Kasumi-1 (cell line): ENCODE measurements at regions not wholly inside any gene's neighbourhood (a gene's known extent, or its start where the extent isn't known, plus 50 kb on each side); places are given as distances from the start of the nearest gene placed in this dataset.

ENCODE experiments used
- DNase-seq, 2 experiments: peaks; one replicate each; lab custom pipeline; 2025; lab: John Stamatoyannopoulos, UW

DNA sequence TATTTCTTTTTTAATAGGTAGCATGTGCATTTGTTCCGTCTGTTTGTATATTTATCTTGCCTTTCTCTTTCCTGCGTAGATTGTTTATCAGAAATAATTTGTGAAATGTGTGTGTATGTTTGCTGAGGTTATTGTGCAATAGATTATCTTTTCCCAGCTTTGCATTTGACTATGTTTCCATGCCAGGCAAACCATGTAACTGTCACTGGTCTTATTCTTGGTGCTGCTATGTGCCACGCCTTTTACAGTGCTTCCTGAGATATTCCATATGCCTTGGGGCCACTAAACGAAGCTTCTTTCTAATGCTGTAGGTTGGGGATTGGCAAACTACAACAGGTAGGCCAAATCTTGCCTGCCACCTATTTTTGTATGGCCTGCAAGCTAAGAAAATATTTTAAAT is 598.8 kb downstream of the PLPP3 start:
- no peak for DNase-seq

DNA sequence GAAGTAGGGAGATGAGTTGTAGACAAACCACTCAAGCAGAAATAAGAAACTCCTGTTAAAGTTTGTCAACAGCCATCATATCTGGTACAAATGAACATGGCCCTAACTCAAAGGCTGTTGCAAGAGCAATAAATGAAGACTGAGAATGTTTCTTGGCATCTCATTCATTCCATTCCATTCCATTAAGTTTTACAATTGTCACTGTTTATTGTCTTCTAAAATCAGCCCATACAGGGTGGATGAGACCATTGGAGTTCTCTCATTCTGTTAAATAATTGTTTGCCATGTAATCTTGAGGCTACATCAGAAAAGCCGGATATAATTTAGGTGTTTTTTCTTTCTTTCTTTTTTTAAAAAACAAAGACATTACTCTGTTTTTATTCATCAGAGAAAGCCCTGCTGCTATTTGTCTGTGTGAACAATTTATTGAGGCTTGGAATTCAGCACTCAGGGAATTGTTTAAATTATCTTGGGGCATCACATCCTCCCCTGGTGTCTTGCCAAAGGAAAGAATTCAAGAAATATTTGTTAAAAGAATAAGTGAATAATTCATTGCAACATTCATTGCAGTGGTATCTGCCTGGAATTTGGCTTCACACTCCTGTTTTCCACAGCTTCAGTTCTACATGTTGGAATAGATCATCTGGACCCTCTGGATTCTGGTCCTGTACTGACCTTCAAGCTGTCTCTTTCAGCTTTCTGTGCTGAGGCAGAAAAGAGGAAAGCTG is 604.5 kb downstream of the PLPP3 start:
- no peak for DNase-seq

DNA sequence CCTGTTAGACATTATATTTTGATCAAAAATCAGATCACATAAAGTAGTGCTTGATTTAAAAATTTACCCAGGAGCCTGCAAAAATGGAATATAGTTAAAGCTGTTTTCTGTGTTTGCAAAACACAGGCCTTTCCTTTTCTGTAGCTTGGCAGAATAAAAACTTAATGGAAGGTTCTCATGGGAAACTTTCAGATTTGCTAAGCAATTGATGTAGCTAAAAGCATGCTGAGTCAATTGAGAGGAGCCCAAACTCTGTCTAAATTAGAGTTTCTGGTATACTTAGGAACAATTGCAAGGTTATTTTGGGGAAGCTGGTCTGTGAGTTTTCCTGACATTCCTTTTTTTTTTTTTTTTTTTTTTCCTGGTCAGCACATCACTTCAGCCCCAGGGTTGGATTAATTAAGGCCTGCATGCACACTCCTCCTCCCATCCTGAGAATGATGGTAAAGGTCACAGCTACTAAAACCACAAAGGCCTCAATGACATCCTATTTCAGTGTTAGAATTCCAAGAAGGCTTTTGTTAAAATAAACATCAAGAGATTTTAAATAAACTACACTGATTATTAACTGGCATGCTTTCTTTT is 608.7 kb downstream of the PLPP3 start:
- no peak for DNase-seq

DNA sequence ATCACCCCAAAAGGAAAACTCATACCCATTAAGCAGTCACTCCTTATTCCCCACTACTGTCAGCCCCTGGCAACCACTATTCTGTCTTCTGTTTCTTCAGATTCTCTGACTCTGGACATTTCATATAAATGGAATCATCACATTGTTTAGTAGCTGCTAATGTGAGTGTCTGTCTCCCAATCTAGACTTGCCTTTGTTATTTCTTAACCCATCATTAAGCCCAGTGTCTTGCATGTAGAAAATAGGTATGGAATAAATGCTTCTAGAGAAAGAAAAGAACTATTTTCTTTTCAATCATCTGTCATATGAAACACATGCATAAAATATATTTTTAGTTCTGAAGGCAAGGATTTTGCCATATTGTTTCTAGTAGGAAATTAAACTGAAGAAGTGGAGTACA is 610.0 kb downstream of the PLPP3 start:
- no peak for DNase-seq

GRCh38 chr1:55968661-55969060 is 610.7 kb downstream of the PLPP3 start:
- no peak for DNase-seq

- DNase-seq: no peak
Observed at GRCh38 chr1:55965981-55966461, 613.3 kb downstream of the PLPP3 start.

GRCh38 chr1:55962472-55962871 is 616.9 kb downstream of the PLPP3 start:
- no peak for DNase-seq

DNA sequence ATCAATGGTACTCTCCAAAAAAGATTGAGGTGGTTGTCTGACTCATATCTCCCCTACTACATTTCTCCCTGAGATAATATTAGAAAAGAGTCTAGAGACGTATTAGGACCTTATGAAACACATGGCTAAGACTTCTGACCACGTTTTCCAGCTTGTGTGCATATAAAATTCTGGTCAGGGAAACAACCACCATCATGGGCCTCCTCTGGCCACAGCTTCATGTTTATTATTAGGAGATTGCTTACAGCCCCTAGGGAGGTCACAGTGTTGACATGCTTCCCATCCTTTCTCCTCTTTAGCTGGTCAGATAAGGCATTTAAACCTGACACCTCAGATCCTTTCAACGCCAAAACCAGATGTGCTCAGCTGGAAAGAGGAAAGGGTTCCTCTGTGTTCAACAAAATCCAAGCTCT is 620.2 kb downstream of the PLPP3 start:
- DNase-seq: no peak

DNA sequence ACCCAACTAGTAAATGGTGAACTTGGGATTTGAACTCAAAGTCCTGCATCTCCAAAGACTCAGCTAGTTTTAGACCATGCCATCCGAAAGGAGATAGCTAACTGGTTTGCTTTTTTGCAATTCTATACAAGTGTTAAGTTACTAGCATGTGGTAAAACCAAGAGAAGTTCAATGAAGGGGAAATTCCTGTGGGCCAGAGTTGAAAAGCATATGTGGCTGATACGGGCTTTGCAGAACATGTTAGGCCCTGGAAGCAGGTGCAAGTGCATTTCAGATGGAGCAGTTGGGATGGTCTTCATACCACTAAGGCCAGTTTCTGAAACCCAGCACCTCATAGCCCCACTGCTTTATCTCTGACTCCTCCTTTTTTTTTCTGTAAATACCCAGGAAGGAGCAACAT is 620.9 kb downstream of the PLPP3 start:
- DNase-seq: no peak

- no peak for DNase-seq
Observed at GRCh38 chr1:55957276-55957675, 622.1 kb downstream of the PLPP3 start.

GRCh38 chr1:55955016-55955621 is 624.2 kb downstream of the PLPP3 start:
- no peak for DNase-seq

- no peak for DNase-seq
Observed at GRCh38 chr1:55951291-55951690, 628.1 kb downstream of the PLPP3 start.

- DNase-seq: no peak
Observed at GRCh38 chr1:55947446-55947845, 631.9 kb downstream of the PLPP3 start.

DNA sequence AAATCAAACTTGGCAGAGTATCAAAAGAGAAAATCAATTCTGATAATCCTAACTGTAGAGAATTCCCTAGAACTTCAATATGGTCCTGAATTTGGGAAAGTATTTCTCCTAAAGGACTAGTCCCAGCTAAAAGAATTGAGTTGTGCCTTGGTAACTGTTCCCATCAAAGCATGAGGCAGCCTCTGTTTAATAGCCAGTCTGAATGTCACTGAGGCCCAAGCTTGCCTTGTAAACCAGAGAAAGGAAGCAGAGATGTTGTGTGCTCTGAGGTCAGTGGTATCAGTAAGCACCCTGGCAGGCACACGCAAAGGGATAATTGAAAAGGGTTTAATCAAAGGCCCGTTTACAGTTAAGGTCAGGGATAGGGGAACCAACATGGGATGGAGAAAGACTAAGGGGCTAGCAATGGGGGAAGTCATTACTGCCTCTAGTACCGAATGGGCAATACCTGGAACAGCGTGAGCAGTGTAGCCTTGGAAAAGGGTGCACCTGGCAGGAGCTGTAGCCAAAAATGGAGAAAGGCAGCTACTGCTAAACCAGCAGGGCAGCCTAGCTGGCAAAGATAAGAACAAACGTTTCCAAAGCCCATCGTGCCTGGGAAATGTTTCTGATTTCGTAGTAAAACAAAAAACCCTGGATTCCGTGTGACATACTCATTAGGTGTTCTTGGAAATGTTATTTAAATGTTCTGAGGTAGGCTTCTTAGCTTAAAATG is 635.5 kb downstream of the PLPP3 start:
- DNase-seq: no peak

GRCh38 chr1:55943012-55943411 is 636.4 kb downstream of the PLPP3 start:
- no peak for DNase-seq

GRCh38 chr1:55939866-55940265 is 639.5 kb downstream of the PLPP3 start:
- DNase-seq: no peak

- DNase-seq: no peak
Observed at GRCh38 chr1:55938861-55939260, 640.5 kb downstream of the PLPP3 start.

DNA sequence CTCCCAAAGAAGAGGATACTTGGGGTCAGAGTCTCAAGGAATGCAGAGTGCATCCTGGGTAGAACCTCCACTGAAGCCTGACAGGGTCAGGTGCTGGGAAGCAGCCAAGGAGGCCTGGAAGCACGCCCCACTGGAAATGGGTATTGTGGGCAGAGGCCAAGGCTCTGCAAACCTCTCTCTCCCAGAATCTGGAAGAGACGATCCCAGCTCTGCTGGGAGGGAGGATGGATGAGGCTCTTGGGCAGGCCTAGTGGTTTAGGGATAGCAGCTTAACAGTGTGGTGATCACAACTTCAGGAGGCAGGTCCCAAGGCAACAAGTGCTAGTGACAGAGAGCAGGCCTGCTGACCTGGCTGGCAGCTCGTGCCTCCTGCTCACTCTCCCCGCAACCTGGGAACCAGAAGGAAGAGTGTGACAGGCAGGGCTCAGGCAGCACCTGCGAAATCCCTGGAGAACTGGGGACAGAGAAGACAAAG is 641.0 kb downstream of the PLPP3 start:
- DNase-seq: no peak

DNA sequence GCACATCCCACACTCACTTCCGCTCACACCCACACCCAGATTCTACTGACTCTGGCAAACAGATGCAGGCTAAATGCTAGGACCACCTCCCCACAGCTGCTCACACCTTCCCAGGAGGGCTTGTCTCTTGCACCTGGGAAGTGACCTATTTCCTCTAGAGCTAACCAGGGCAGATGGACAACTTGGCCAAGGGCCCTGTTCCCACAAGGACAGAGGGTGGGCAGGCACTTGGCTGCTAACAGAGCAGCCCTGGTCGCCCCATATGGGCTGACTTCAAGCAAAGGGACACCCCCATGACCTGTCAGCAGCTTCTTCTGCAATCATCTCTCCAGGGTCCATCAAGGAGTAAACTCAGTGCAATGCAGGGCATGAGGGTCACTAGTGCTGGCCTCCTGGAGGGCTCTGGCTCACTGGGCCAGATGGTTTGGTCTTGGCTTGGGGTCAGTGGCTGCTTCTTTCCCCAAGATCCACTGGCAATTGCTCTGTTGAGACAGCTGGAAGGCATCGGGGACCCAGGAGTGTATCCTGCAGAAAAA is 641.5 kb downstream of the PLPP3 start:
- DNase-seq: no peak

DNA sequence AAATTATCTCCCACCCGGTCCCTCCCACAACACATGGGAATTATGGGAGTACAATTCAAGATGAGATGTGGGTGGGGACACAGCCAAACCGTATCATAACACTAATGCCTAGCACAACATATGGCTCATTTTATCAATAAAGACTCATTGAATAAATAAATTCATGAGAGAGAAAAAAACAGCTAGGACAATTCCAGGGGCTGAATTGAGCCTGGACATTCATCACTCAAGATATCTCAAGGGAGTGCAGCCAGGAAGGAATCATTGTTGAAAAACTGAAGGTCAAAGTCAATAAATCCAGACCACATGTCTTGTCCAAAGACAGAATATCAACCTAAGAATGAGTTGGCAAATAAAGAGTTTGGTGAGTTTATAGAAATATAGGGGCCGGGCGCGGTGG is 644.1 kb downstream of the PLPP3 start:
- no peak for DNase-seq

DNA sequence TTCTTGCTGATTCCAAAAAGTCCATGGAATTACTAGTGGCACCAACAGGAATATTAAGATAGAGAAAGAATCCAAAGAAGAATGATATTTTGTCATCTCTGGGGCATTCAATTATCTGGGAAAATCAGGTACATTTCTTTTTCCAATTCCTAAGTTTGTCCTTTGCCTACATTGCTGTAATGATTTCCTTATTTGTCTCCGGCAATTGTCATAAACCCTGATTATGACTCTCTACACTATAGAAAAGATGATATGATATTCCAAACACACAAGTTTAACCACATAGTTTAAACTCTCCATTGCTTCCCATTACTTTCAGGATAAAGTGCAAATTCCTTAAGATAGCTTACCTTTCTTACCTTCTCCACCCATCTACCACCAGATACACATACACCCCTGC is 647.0 kb downstream of the PLPP3 start:
- no peak for DNase-seq
